ENCODE measurements at regions not wholly inside any gene's neighbourhood (a gene's known extent, or its start where the extent isn't known, plus 50 kb on each side); places are given as distances from the start of the nearest gene placed in this dataset.
"Not testable (repeated sequence)": the region's sequence is repeated elsewhere in the genome, so short reads cannot be mapped to it uniquely, and the experiment has no call there.

DNA sequence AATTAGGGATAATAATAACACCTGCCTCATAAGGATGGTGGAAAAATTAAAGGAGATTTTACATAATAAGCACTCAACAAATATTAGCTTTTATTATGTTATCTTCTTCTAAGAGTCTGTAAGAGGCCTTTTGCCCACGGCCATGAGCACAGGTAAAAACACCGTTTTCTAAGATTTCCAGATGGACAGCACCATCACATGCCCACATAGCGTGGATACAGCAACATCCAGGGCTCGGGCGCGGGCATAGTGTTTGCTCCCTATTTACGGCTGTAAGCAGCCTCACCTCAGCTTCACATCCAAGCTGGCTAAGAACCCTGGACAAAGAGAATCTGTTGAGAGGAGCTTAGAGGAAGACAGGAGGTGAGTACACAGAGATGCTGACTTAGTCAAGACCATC is 216.4 kb upstream of the IRF2BP2 start:
- peaks cover 12% of the 10 kb centered on the region for H3K4me1 Mint-ChIP-seq (ENCODE audit: low read depth, unreplicated experiment)
- no peak overlapping the region for H3K4me3 Mint-ChIP-seq (ENCODE audit: unreplicated experiment)
- peaks cover 6% of the 10 kb centered on the region for H3K9me3 Mint-ChIP-seq (ENCODE audit: unreplicated experiment)
- no peak overlapping the region for H3K27ac Mint-ChIP-seq (ENCODE audit: unreplicated experiment)
- DNase-seq, result no peak
- TF ChIP-seq, protein P1, sequence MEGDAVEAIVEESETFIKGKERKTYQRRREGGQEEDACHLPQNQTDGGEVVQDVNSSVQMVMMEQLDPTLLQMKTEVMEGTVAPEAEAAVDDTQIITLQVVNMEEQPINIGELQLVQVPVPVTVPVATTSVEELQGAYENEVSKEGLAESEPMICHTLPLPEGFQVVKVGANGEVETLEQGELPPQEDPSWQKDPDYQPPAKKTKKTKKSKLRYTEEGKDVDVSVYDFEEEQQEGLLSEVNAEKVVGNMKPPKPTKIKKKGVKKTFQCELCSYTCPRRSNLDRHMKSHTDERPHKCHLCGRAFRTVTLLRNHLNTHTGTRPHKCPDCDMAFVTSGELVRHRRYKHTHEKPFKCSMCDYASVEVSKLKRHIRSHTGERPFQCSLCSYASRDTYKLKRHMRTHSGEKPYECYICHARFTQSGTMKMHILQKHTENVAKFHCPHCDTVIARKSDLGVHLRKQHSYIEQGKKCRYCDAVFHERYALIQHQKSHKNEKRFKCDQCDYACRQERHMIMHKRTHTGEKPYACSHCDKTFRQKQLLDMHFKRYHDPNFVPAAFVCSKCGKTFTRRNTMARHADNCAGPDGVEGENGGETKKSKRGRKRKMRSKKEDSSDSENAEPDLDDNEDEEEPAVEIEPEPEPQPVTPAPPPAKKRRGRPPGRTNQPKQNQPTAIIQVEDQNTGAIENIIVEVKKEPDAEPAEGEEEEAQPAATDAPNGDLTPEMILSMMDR (IDR thresholded peaks at IDR 0.05; ENCODE audit: partially characterized antibody, unreplicated experiment), result no peak
- H3K36me3 Mint-ChIP-seq (ENCODE audit: unreplicated experiment), result no peaks in the 10 kb centered on the region
- peaks cover 1% of the 10 kb centered on the region for H3K27me3 Mint-ChIP-seq (ENCODE audit: unreplicated experiment)

DNA sequence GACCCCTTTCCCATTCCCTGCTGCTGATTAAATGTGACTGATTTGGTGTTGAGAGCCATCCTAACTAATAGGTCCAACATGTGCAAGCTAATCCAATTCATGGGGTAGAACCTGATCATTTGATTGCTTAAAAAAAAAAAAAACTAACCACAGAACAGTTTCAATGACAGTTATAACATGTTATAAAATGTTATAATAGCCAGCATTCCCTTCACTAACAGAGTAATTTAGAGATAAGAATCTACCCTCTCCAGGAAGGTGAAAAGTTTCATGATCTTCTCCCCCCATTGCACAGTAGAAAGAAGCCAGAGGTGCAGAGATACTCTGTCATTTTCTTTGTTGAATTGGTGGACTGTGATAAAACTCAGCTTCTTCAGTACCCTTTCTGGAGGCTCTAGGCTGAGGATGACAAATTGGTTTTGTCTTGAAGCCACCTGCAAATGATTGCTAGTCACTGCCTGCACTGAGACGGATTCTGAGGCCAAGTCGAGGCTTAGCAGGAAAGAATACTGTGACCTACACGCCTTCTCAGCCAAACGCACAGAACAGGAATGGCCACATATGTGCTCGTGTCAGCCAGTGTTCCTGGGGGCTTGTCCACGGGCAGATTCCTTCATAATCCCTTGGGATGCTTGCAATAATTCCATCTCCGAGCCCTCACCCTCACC is 215.7 kb upstream of the IRF2BP2 start:
- H3K4me3 Mint-ChIP-seq (ENCODE audit: unreplicated experiment), result peak overlapping the region; percentile 12
- no peaks in the 10 kb centered on the region for H3K36me3 Mint-ChIP-seq (ENCODE audit: unreplicated experiment)
- DNase-seq, result no peak
- peaks cover 13% of the 10 kb centered on the region for H3K4me1 Mint-ChIP-seq (ENCODE audit: low read depth, unreplicated experiment)
- H3K27me3 Mint-ChIP-seq (ENCODE audit: unreplicated experiment), result peaks cover 1% of the 10 kb centered on the region
- H3K27ac Mint-ChIP-seq (ENCODE audit: unreplicated experiment), result no peak overlapping the region
- peaks cover 4% of the 10 kb centered on the region for H3K9me3 Mint-ChIP-seq (ENCODE audit: unreplicated experiment)
- TF ChIP-seq, protein P1 (IDR thresholded peaks at IDR 0.05; ENCODE audit: partially characterized antibody, unreplicated experiment), result no peak

DNA sequence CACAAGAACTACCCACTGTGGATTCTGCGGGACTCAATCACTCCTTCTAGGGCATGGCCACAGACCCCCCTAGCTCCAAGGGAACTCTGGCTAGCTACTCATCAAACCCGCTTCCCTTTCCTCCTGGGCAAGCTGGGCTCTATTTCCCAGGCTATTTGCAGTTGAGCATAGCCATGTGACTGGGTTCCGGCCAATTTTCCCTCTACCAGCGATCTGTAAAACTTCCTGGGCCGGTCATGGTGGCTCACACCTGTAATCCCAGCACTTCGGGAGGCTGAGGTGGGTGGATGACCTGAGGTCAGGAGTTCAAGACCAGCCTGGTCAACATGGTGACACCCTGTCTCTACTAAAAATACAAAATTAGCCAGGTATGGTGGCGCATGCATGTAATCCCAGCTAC is 214.9 kb upstream of the IRF2BP2 start:
- not testable (repeated sequence) for H3K27ac Mint-ChIP-seq (ENCODE audit: unreplicated experiment); H3K36me3 Mint-ChIP-seq (ENCODE audit: unreplicated experiment); H3K9me3 Mint-ChIP-seq (ENCODE audit: unreplicated experiment); H3K27me3 Mint-ChIP-seq (ENCODE audit: unreplicated experiment); H3K4me3 Mint-ChIP-seq (ENCODE audit: unreplicated experiment); DNase-seq
- peaks cover 17% of the 10 kb centered on the region for H3K4me1 Mint-ChIP-seq (ENCODE audit: low read depth, unreplicated experiment)

- peak overlapping the region; percentile 6 for H3K27ac Mint-ChIP-seq (ENCODE audit: unreplicated experiment)
- H3K36me3 Mint-ChIP-seq (ENCODE audit: unreplicated experiment), result no peaks in the 10 kb centered on the region
- DNase-seq, result no peak
- H3K9me3 Mint-ChIP-seq (ENCODE audit: unreplicated experiment), result peaks cover 2% of the 10 kb centered on the region
- peaks cover 1% of the 10 kb centered on the region for H3K27me3 Mint-ChIP-seq (ENCODE audit: unreplicated experiment)
- H3K4me1 Mint-ChIP-seq (ENCODE audit: low read depth, unreplicated experiment), result peaks cover 17% of the 10 kb centered on the region
- TF ChIP-seq, protein P1 (IDR thresholded peaks at IDR 0.05; ENCODE audit: partially characterized antibody, unreplicated experiment), result no peak
- no peak overlapping the region for H3K4me3 Mint-ChIP-seq (ENCODE audit: unreplicated experiment)
Observed at GRCh38 chr1:234823191-234824176, 213.5 kb upstream of the IRF2BP2 start.

GRCh38 chr1:234821840-234822239 is 211.9 kb upstream of the IRF2BP2 start:
- Mint-ChIP-seq H3K9me3 (ENCODE audit: unreplicated experiment) (peaks cover 2% of the 10 kb centered on the region), H3K4me3 (ENCODE audit: unreplicated experiment) (no peak overlapping the region), H3K27ac (ENCODE audit: unreplicated experiment) (no peak overlapping the region), H3K27me3 (ENCODE audit: unreplicated experiment) (peaks cover 3% of the 10 kb centered on the region), H3K4me1 (ENCODE audit: low read depth, unreplicated experiment) (peaks cover 19% of the 10 kb centered on the region), H3K36me3 (ENCODE audit: unreplicated experiment) (no peaks in the 10 kb centered on the region)
- TF ChIP-seq, protein P1 (IDR thresholded peaks at IDR 0.05; ENCODE audit: partially characterized antibody, unreplicated experiment), result no peak
- DNase-seq, result no peak
